ENCODE measurements at regions not wholly inside any gene's neighbourhood (a gene's known extent, or its start where the extent isn't known, plus 50 kb on each side); places are given as distances from the start of the nearest gene placed in this dataset.

DNA sequence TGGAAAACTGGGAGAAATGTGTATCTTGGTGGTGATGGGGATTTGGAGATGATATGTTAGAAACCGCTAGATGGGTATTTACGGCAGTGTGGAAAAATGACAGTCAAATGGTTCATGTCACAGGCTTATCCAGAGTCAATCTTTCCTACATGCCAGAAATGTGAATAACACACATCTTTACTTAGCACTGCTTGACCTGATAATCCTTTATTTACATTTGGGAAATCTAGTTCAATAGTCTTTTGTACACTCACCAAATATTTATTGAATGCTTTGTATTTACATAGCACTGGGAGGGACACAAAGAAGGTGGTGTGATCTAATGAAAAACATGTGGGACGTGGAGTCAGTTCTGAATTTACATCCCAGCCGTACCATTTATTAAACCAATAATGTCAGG, 208.2 kb downstream of the DIO2 start:
- Histone ChIP-seq H3K4me1 (ENCODE audit: control insufficient read depth in 1 of 2, insufficient read depth in 2 of 2, low read length in 2 of 2) (no peaks in the 10 kb centered on the region), H3K9me3 (ENCODE audit: control insufficient read depth, low read length) (no peaks in the 10 kb centered on the region), H3K27ac (ENCODE audit: low read depth in 1 of 2, low read length in 2 of 2) (no peak overlapping the region), H3K4me3 (ENCODE audit: low read length in 2 of 2) (no peak overlapping the region), H3K27me3 (ENCODE audit: control insufficient read depth in 1 of 2, insufficient read depth in 2 of 2, low read length in 1 of 2) (no peaks in the 10 kb centered on the region), H3K36me3 (ENCODE audit: control insufficient read depth in 1 of 2, insufficient read depth in 2 of 2, low read length in 1 of 2) (no peaks in the 10 kb centered on the region)
- DNase-seq (no peak), ATAC-seq (ENCODE audit: low FRiP score) (no peak)
- WGBS, 2 donors: 63 to 67% methylated on average over 4 of the region's 4 CpGs
- intact Hi-C loops (cut with DNase I): loop anchor here in 1 of 2 donors (10.0 kb wide), 1 partner anchor 488 kb away; no protein-coding TSS in a partner anchor

DNA sequence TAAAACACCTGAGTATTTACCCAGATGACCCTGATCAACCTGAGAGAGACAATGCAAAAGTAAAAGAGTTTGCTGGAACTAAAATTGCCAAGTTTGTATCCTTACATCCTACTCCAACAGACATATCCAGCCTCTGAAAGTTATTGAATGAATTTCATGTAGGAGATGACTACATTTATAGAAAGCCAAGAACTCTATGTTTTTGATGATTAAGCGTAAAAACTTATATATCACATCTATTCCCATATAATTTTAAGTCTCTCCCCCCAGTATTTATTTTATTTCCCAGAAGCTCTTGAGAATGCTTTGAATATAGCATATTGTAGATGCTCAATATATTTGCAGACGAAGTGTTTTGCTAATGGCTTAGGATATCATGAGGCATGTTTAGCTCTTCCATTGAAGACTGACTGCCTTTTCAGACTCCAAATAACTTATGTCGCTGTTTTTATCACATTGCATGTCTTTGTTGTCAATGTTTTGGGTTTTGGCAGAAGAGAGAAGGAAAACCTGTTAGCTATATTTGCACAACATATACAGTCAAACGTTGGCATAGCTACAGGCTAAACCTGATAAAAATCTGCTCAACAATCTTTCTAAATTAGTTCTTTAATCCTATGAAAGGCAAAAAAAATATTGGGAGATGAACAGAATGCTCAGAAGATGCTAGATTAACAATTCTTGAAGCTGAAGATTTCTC, 213.6 kb downstream of the DIO2 start:
- intact Hi-C loops (cut with DNase I): no loop called here
- Histone ChIP-seq H3K9me3 (ENCODE audit: control insufficient read depth, low read length) (no peaks in the 10 kb centered on the region), H3K27ac (ENCODE audit: low read depth in 1 of 2, low read length in 2 of 2) (no peak overlapping the region), H3K36me3 (ENCODE audit: control insufficient read depth in 1 of 2, insufficient read depth in 2 of 2, low read length in 1 of 2) (no peaks in the 10 kb centered on the region), H3K27me3 (ENCODE audit: control insufficient read depth in 1 of 2, insufficient read depth in 2 of 2, low read length in 1 of 2) (no peaks in the 10 kb centered on the region), H3K4me1 (ENCODE audit: control insufficient read depth in 1 of 2, insufficient read depth in 2 of 2, low read length in 2 of 2) (no peaks in the 10 kb centered on the region), H3K4me3 (ENCODE audit: low read length in 2 of 2) (no peak overlapping the region)
- 64 to 74% methylated on average over 4 of the region's 4 CpGs for WGBS, 2 donors
- no peak for DNase-seq
- ATAC-seq (ENCODE audit: low FRiP score): no peak

DNA sequence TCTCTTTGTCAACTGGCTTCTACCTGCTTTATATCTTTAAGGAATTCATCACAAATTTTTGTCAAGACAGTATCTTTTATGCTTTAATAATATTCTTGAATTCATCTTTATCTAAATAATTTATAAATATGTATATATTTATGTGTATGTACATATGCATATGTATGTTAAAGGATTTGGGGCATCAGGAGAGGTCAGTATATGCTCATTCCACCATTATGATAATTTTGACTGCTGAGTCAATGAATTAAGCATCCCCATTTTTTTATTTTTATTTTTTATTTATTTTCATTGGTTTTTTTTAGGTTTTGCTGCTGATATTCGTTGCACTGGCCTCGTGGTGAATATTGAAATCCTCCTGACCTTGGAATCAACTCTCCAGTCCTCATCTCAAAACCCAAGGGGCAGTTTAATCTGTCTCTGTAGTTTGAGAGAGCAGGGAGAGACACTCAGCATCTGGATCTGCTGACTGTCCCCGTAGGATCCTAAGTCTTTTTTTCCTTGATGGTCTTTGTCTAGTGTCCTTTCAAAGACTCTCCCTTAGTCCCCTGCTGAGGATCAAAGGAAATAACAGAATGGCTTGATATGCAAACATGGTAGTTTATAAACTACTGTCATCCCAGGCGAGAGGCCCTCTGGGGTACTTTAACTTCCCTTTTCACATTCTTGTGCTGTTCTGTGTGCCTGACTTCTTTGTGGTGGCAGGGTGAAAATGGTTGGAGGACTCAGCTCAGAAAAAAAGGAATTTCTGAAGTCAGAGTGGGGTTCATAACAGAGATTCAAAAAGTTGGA, 218.7 kb downstream of the DIO2 start:
- H3K9me3 ChIP-seq (ENCODE audit: control insufficient read depth, low read length): no peaks in the 10 kb centered on the region
- H3K27me3 ChIP-seq (ENCODE audit: control insufficient read depth in 1 of 2, insufficient read depth in 2 of 2, low read length in 1 of 2): no peaks in the 10 kb centered on the region
- no peak overlapping the region for H3K4me3 ChIP-seq (ENCODE audit: low read length in 2 of 2)
- DNase-seq (no peak), ATAC-seq (ENCODE audit: low FRiP score) (no peak)
- H3K4me1 ChIP-seq (ENCODE audit: control insufficient read depth in 1 of 2, insufficient read depth in 2 of 2, low read length in 2 of 2): no peaks in the 10 kb centered on the region
- intact Hi-C loops (cut with DNase I): no loop called here
- no peaks in the 10 kb centered on the region for H3K36me3 ChIP-seq (ENCODE audit: control insufficient read depth in 1 of 2, insufficient read depth in 2 of 2, low read length in 1 of 2)
- no peak overlapping the region for H3K27ac ChIP-seq (ENCODE audit: low read depth in 1 of 2, low read length in 2 of 2)
- WGBS, 2 donors: 32 to 33% methylated on average over 4 of the region's 4 CpGs

DNA sequence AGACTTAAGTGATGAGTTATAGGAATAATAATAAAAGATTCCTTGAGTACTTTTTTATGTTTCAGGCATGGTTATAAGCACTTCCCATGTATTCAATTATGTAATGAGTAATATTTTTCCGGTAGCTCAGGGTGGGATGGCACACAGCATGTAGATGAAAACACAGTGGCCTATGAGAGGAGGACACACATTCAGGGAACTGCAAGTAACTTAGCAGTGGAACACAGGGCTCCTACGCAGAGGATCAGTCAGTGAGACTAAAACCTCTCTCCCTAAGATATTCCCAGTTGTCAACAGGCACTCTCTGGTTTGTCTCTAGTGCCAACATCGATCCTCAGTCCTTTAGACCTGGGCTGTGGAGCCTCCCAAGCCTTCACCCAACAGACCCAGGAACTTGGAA, 219.4 kb downstream of the DIO2 start:
- Histone ChIP-seq H3K4me3 (ENCODE audit: low read length in 2 of 2) (no peak overlapping the region), H3K27me3 (ENCODE audit: control insufficient read depth in 1 of 2, insufficient read depth in 2 of 2, low read length in 1 of 2) (no peaks in the 10 kb centered on the region), H3K4me1 (ENCODE audit: control insufficient read depth in 1 of 2, insufficient read depth in 2 of 2, low read length in 2 of 2) (no peaks in the 10 kb centered on the region), H3K36me3 (ENCODE audit: control insufficient read depth in 1 of 2, insufficient read depth in 2 of 2, low read length in 1 of 2) (no peaks in the 10 kb centered on the region), H3K9me3 (ENCODE audit: control insufficient read depth, low read length) (no peaks in the 10 kb centered on the region), H3K27ac (ENCODE audit: low read depth in 1 of 2, low read length in 2 of 2) (no peak overlapping the region)
- no peak for DNase-seq
- WGBS, 2 donors: 79% methylated on average over 3 of the region's 3 CpGs
- intact Hi-C loops (cut with DNase I): no loop called here
- ATAC-seq (ENCODE audit: low FRiP score): no peak

DNA sequence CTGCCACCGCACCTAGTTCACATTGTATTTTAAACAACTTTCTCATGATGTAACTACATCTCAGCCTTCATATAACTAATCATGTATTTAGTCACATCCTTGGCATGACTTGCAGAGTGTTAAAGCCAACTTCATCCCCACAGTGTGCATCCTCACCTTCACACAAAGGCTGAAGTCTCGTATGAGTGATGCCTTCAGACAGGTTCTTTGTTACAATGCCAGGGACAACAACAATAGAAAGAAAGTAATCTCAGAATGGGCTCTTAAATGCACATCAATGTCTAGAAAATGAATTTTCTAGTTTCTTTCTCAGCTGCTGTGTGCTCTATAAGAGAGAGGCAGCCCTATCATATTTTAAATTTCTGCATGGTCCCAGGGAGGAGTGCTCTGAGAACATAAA, 221.3 kb downstream of the DIO2 start:
- Histone ChIP-seq H3K36me3 (ENCODE audit: control insufficient read depth in 1 of 2, insufficient read depth in 2 of 2, low read length in 1 of 2) (no peaks in the 10 kb centered on the region), H3K27ac (ENCODE audit: low read depth in 1 of 2, low read length in 2 of 2) (no peak overlapping the region), H3K4me3 (ENCODE audit: low read length in 2 of 2) (no peak overlapping the region), H3K4me1 (ENCODE audit: control insufficient read depth in 1 of 2, insufficient read depth in 2 of 2, low read length in 2 of 2) (no peaks in the 10 kb centered on the region), H3K9me3 (ENCODE audit: control insufficient read depth, low read length) (no peaks in the 10 kb centered on the region), H3K27me3 (ENCODE audit: control insufficient read depth in 1 of 2, insufficient read depth in 2 of 2, low read length in 1 of 2) (no peaks in the 10 kb centered on the region)
- DNase-seq (no peak), ATAC-seq (ENCODE audit: low FRiP score) (no peak)
- intact Hi-C loops (cut with DNase I): no loop called here
- 49 to 74% methylated on average over 2 of the region's 2 CpGs for WGBS, 2 donors

DNA sequence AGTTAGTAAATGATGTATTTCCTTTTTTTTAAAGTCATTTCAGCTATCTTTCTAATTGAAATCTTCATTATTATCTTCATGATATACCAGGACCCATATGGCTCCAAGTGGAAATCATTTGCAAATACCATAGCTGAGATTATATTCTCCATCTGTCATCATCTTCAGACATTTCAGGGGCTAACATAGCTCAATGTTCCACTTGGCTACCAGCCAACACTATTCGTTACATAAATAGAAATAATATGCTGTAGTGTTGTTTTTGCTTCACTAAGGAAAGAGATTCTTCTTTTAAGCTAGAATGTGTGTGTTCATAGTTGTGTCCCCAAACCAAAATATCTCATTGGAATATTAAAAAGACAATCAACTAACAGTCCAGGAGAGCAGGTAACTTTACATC, 225.1 kb downstream of the DIO2 start:
- intact Hi-C loops (cut with DNase I): no loop called here
- Histone ChIP-seq H3K27me3 (ENCODE audit: control insufficient read depth in 1 of 2, insufficient read depth in 2 of 2, low read length in 1 of 2) (no peaks in the 10 kb centered on the region), H3K27ac (ENCODE audit: low read depth in 1 of 2, low read length in 2 of 2) (no peak overlapping the region), H3K9me3 (ENCODE audit: control insufficient read depth, low read length) (no peaks in the 10 kb centered on the region), H3K36me3 (ENCODE audit: control insufficient read depth in 1 of 2, insufficient read depth in 2 of 2, low read length in 1 of 2) (no peaks in the 10 kb centered on the region), H3K4me3 (ENCODE audit: low read length in 2 of 2) (no peak overlapping the region), H3K4me1 (ENCODE audit: control insufficient read depth in 1 of 2, insufficient read depth in 2 of 2, low read length in 2 of 2) (no peaks in the 10 kb centered on the region)
- ATAC-seq (ENCODE audit: low FRiP score): no peak
- no peak for DNase-seq
- 5 to 13% methylated on average over 1 of the region's 1 CpG for WGBS, 2 donors

DNA sequence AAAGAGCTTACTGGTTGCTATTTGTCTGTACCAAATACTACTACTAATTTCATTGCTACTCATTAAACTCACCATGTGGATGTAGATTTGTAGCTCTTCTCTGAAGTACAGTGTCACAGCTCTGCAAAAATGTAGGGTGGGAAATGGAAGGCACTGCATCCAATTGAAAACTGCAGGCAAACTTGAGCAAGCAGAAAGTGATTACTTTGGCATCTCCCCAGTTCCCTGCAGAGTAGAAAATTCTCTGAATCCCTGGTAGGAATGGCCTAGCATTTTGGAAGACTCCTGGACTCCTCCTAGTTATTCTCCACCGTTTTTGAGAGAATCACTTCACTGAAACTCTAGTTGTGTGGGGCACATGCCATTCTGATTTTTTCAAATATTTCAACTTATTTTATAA, 239.1 kb downstream of the DIO2 start:
- Histone ChIP-seq H3K27ac (ENCODE audit: low read depth in 1 of 2, low read length in 2 of 2) (no peak overlapping the region), H3K4me3 (ENCODE audit: low read length in 2 of 2) (no peak overlapping the region), H3K27me3 (ENCODE audit: control insufficient read depth in 1 of 2, insufficient read depth in 2 of 2, low read length in 1 of 2) (no peaks in the 10 kb centered on the region), H3K4me1 (ENCODE audit: control insufficient read depth in 1 of 2, insufficient read depth in 2 of 2, low read length in 2 of 2) (no peaks in the 10 kb centered on the region), H3K9me3 (ENCODE audit: control insufficient read depth, low read length) (no peaks in the 10 kb centered on the region), H3K36me3 (ENCODE audit: control insufficient read depth in 1 of 2, insufficient read depth in 2 of 2, low read length in 1 of 2) (no peaks in the 10 kb centered on the region)
- WGBS, 2 donors: 0 to 3% methylated on average over 1 of the region's 1 CpG
- DNase-seq: no peak
- intact Hi-C loops (cut with DNase I): no loop called here
- no peak for ATAC-seq (ENCODE audit: low FRiP score)

DNA sequence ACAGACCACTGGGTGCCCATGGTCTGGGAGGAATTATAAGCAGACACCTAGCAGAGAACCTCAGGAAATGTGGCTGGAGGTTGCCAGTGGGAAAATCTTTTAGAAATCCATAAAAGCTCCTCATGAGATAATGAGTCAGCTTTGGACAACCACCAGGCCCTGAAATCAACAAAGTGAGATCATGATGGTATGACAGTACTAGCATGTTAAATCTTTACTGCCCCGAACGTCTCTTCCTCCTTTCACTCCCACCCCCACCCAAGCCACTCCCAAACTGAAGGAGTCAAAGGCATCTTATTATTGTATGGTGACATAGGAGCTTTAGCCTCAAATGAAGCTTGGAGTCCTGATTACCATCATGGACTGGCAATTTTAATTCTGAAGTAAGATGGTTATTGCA, 240.0 kb downstream of the DIO2 start:
- peaks cover under 1% of the 10 kb centered on the region for H3K9me3 ChIP-seq (ENCODE audit: control insufficient read depth, low read length)
- no peak overlapping the region for H3K27ac ChIP-seq (ENCODE audit: low read depth in 1 of 2, low read length in 2 of 2)
- H3K4me1 ChIP-seq (ENCODE audit: control insufficient read depth in 1 of 2, insufficient read depth in 2 of 2, low read length in 2 of 2): no peaks in the 10 kb centered on the region
- WGBS, 2 donors: 65 to 71% methylated on average over 2 of the region's 2 CpGs
- no peak for DNase-seq
- peak; percentile 26 for ATAC-seq (ENCODE audit: low FRiP score)
- intact Hi-C loops (cut with DNase I): no loop called here
- H3K4me3 ChIP-seq (ENCODE audit: low read length in 2 of 2): no peak overlapping the region
- H3K36me3 ChIP-seq (ENCODE audit: control insufficient read depth in 1 of 2, insufficient read depth in 2 of 2, low read length in 1 of 2): no peaks in the 10 kb centered on the region
- no peaks in the 10 kb centered on the region for H3K27me3 ChIP-seq (ENCODE audit: control insufficient read depth in 1 of 2, insufficient read depth in 2 of 2, low read length in 1 of 2)

DNA sequence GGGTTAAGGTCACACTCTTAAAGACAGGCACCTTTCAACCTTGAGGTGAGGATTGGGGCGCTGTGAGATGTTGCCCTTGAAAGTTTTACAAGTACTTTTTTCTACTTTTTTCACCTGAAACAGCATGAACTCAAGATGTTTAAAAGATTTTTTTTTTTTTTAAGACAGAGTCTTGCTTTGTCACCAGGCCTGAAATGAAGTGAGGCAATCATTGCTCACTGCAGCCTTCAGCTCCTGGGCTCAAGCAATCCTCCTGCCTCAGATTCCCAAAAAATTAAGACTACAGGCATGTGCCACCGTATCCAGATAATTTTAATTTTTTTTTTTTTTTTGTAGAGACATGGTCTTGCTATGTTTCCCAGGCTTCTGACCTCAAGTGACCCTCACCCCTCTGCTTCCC, 243.9 kb downstream of the DIO2 start:
- WGBS, 2 donors: 43 to 44% methylated on average over 2 of the region's 2 CpGs
- intact Hi-C loops (cut with DNase I): no loop called here
- Histone ChIP-seq H3K9me3 (ENCODE audit: control insufficient read depth, low read length) (peaks cover 2% of the 10 kb centered on the region), H3K4me1 (ENCODE audit: control insufficient read depth in 1 of 2, insufficient read depth in 2 of 2, low read length in 2 of 2) (no peaks in the 10 kb centered on the region), H3K36me3 (ENCODE audit: control insufficient read depth in 1 of 2, insufficient read depth in 2 of 2, low read length in 1 of 2) (no peaks in the 10 kb centered on the region), H3K27ac (ENCODE audit: low read depth in 1 of 2, low read length in 2 of 2) (no peak overlapping the region), H3K27me3 (ENCODE audit: control insufficient read depth in 1 of 2, insufficient read depth in 2 of 2, low read length in 1 of 2) (no peaks in the 10 kb centered on the region), H3K4me3 (ENCODE audit: low read length in 2 of 2) (no peak overlapping the region)
- ATAC-seq (ENCODE audit: low FRiP score) (no peak), DNase-seq (no peak)

Measured in aorta (tissue), 5 donors.